HG03442 (cell line): ENCODE measurements at regions not wholly inside any gene's neighbourhood (a gene's known extent, or its start where the extent isn't known, plus 50 kb on each side); places are given as distances from the start of the nearest gene placed in this dataset.
"Not testable (repeated sequence)": the region's sequence is repeated elsewhere in the genome, so short reads cannot be mapped to it uniquely, and the experiment has no call there.

Experiments
- ATAC-seq: cut with Tn5 transposase; IDR thresholded peaks from one replicate; pipeline ENCODE4 v1.9.1; 2021; ENCODE audit warnings: mild to moderate bottlenecking, moderate library complexity; ENCODE audit not compliant: unreplicated experiment

DNA sequence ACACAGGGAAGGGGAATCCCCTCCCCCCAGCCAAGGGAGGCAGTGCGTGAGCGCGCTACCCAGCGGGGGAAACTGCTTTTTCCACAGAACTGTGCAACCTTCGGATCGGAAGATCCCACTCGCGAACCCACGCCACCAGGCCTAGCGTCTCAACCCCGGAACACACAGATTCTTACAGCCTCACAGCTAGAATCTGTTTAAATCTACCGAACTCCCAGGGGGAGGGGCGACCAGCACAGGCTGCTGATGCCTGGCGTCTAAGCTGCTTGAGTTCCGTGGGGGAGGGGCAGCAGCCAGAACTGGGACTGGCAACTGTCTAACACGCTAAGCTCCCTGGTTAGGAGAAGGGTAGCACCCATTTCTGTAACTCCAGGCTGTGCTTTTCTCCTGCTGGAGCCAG is 217.3 kb upstream of the TENT5A start:
- ATAC-seq = no peak

DNA sequence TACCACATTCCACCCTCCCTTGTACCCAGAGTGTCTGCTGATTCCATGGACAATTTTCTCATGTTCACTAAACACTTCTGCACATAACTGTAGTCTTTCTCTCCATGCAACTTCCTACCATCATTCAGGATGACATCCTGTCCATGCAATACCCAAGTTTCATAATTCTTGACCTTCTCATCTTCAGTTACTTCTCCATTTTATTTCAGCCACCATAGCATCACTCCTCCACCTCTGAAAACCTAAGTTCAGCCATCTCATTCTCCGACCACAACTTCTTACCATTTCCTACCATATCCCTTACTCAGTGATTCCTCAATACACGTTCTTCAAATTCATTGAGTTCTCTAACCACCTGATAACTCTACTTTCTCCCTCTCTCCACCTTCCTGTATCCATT is 216.5 kb upstream of the TENT5A start:
- no peak for ATAC-seq

DNA sequence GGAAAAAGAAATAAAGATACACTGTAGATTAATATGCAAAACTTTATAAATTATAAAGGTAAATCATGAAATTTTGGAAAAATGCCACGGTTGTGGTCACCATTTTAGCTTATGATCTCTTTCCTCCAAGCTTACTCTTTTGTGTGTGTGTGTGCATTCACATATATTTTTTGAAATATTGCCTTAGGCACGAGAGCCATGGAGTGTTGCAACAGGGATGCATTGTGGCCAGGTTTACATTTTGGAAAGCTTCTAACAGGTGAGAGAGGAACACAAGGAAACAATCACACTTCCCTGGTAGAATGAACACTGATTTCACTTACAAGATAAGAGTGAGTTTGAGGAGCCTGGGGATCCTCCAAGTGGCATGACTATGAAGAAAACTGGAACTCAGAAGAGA is 214.5 kb upstream of the TENT5A start:
- ATAC-seq = no peak

DNA sequence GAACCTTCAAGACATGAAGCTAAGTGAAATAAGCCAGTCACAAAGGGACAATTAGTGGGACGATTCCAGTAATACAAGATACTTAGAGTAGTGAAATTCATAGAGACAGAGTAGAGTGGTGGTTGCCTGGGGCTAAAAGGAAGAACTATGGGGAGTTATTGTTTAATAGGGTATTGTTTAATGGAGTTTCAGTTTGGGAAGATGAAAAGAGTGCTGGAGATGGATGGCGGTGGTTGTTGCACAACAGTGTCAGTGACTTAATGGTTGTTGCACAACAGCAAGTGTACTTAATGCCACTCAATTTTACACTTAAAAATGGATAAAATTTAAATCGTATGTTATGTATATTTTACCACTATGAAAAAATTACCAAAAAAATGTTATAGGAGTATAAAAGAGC is 209.7 kb upstream of the TENT5A start:
- no peak for ATAC-seq

DNA sequence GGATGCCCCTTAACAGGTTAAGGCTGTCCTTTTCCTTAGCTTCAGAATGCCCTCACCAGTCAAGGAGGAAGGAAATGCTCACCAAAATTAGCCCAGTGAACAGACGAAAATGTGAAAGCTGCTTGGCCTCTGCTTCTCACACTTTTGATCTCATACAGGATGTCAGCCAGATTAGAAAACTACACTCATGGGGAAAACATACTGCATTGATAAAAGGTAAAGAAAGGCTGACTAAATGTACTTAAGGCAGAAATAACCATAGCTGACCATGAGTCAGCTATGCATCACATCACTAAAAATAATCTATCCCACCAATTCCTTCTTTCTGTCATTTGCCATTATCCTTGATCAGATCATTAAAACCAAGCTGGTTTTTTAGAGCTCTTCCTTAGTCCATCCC is 198.4 kb upstream of the TENT5A start:
- ATAC-seq = no peak

DNA sequence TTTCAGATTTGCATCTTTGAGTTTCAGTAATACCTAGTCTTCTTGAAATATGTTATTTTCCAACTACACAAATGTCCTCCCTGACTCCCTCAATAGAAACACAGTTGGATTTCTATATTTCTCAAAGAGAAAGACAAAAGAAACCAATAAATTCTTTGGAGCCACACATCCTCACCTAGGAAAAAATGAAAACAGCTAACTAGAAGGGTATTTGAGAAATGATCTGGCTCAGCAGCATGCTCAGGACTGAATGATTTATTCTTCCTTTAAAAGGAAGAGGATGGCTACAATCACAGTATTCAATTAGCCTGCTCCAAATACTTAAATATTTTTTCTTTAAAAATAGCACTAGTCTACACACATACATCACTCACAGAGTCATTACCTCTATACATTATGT is 196.4 kb upstream of the TENT5A start:
- no peak for ATAC-seq

DNA sequence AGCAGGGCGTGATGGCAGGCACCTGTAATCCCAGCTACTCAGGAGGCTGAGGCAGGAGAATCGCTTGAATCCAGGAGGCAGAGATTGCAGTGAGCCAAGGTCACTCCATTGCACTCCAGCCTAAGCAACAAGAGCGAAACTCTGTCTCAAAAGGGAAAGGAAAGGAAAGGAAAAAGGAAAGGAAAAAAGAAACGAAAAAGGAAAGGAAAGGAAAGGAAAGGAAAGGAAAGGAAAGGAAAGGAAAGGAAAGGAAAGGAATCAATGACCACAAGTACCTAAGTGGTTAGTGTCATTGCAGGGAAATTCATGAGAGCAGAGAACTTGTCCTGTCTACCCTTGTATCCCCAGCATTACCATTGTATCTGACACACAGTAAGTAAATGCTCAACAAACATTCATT is 195.7 kb upstream of the TENT5A start:
- not testable (repeated sequence) for ATAC-seq

DNA sequence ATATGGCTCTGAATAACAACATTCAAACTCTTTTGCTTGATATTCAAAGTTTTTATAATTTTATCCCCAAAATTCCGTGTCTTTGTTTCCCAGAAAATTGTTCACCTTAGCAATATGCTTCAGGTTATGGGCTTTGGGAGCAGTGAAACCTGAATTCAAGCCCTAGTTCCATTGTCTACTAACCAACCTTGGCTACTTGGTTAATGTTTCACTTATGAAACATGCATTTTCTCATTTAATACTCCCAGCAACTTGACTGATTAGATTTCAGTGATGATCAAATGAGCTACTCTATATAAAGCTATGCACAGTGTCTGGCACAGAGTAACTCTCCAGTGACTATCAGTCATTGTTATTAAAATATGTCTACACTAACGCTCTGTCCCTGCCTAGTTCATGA is 192.2 kb upstream of the TENT5A start:
- no peak for ATAC-seq

DNA sequence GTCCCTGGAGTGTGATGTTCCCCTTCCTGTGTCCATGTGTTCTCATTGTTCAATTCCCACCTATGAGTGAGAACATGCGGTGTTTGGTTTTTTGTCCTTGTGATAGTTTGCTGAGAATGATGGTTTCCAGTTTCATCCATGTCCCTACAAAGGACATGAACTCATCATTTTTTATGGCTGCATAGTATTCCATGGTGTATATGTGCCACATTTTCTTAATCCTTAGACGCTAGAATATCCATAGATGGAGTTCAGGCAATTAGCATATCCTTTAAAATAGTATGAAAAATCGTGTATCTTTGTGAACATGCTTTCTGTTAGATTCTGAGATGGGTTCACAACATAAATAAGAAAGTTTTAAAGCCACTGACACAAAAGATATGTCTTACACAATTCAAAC is 190.4 kb upstream of the TENT5A start:
- ATAC-seq = not testable (repeated sequence)

DNA sequence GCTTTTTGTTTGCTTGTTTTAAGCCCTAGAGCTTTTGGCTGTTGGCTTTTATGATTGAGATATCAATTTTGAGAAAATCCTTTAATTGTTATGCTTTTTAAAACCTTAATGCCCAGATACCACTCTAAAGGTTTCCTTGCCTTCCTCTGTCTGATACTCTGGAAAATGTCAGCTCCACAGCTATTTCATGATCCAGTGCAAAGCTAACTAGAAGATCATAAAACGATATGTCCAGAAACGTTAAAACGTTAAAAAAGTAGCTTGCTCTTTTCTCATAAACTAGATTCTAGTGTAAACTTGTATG is 189.5 kb upstream of the TENT5A start:
- ATAC-seq = no peak

DNA sequence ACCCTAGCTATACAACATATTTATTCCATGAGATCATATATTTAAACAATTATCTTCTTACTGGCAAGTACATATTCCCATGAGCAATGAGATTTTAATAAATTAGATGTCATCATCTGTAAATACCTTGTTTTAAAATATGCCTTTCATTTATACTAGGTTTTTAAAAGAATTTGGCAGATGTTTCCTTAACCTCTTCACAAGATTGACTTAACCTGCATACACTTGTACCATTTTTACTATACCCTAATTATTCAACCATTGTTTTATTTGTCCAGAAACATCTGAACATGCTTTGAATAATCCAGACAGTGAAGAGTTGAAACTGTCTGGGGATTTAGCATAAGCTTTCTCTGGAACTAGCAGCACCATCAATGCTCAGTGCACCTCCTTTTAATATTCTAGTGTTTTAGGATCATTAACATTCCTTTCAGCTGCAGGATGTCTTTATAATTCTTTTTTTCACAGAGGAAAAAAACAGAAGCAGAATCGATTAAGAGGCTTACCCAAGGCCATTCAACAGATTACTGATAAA is 188.0 kb upstream of the TENT5A start:
- ATAC-seq = no peak

DNA sequence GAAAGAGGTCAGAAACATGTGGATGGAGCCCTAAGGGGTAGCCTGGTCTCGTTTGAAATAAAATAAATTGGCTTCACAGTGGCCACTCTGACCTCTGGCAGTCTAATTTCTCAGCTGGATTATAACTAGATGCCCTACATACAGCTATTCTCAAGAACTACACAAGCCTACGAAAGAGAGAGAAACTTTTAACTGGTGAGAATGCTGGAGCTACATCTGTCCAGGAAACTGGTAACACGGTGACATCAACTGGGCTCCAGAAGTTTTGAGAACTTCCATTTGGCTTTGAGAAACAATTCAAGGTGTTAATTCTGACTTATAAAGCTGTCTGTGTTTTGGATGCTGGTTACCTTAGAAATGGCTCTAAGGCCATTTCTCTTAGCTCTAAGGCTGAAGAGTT is 187.3 kb upstream of the TENT5A start:
- no peak for ATAC-seq

DNA sequence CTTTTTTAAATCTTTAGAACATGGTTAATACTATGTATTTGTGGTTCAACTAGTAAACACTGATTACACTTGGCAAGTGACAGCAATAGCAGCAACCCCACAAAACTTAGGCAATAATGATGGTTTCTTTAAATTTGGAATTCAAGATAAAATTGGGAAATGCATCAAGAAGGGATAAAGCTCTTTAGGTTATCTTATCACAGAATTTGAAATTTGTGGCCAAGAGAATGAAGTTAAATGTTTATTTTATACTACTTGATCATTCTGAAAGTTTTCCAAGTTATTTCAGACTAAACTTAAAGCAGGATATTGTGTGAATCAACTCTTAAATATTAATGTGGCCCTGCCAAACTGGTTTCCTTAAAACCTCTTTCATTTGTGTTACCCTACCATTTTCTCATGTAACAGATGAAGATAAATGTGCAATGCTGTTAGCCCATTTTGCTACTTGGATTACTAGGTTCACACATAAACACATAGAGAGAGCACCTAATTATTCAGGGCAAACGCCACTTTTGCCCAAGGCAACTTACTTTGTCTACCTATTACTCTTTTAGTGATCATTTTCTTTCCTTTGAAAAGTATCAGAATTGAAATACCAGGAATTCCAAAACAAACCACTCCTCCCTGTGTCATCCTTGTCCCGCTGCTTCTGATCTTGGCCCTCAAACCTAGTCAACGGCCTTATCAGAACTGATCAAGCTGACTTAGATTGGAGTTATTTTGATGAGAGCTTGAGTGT is 186.7 kb upstream of the TENT5A start:
- no peak for ATAC-seq

DNA sequence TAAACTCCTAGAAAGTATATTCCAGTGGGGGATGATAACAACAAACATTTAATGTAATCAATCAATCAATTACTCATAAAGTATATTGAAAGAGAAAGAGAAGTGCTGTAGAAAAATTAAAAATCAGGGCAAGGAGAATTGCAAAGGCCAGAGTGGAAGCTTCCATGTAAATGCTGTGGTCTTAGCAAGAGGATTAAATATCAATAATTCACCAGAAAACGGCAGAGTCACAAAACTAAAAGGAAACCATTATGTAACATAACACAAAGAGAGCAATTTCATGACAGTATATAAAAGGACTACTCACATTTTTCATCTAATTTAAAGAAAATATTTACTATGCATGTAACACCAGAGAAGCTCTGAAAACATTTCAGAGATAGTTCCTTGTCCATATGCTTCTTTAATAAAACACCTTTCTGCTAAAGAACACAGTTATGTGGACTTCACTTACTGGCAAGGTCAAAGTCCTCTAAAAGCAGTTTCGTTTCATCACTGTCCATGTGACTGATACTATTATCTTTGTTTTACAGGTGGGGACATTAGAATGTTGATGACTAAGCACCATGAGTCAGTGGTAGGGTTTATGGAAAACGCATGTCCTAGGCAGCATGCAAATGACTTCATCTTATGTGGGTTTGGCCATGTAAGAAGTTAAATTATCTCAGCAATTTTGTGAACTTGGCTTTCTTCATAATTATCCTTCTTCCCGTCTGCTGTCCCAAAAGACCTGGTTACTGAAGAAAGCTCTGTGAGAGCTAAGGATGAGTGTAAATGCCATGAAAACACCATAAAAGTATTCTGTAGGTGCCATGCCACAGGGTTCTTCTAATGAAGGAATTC is 185.8 kb upstream of the TENT5A start:
- peak; percentile 80 for ATAC-seq

DNA sequence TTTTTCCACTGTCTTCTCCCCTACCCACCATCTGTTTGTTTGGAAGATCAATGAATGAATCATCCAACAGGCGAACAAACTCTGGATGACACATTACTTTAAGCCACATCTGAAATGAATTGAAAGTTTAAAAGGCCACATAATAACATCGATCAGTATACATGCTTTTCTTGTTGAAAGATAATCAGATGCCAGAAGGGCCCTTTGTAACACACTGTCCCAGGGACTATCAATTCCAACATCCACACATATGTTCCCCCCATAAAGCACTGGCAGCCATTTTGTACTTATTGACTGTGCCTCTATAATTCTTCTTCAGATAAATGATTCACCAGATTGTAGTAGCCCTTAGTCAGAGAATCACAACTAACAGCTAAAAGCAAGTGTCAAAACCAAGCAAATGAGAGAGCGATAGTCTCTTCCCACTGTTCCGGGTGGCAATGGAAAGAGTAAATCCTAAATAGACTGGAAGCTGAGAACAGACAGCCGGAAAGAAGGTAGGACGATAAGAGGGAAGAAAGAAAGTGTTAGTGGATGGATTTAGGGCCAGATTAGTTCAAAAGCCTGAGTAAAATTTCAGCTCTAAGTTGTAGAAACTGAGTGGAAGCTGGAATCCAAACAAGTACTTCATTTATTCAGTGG is 184.9 kb upstream of the TENT5A start:
- ATAC-seq = no peak

DNA sequence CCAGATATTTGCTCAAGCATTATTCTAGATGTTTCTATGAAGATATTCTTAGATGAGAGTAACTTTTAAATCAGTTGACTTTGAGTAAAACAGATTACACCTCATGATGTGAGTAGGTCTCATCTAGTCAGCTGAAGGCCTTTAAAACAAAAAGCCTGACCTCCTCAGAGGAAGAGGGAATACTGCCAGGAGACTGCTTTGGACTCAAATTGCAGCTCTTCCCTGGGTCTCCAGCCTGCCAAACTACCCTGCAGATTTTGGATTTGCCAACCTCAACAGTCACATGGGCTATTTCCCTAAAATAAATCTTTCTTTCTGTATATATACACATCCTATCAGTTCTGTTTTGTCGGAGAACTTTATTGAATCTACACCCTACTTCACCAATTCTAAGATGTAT is 182.5 kb upstream of the TENT5A start:
- ATAC-seq = no peak

DNA sequence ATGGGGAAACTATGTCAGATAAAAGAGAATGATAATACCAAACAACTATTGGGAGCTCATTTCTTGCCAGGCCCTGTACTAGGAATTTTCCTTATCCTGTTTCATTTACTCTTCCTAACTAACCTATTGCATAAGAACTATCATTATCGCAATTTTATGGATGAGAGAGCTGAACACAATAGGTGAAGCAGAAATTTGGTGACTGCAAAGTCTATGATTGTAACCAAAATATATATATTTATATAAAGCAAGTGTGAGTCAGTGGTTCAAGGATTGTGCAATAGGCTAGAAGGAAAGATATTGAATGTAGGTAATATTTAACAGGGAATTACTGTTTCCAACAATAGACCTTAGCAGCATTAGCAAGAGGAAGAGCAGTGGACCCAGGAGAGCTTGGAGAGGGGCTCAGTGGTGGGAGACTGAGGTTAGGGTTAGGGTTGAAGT is 181.1 kb upstream of the TENT5A start:
- no peak for ATAC-seq

DNA sequence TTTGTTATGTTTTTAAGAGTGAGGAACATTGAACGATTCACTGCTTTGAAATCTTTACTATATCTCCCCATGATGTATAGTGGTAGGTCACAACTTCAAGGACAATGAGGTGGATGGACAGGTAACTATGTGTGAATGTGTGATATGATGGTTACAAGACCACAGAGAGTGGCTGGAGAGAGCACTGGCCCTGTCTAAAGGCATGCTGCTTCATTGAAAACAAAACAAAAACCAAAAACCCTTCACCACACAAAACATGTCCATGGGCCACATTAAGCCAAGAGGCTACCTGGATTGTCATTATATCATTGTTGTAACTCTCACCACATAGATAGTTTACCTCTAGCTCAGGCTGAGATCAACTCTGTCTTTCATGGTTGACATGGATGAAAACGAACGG is 180.6 kb upstream of the TENT5A start:
- ATAC-seq = no peak

DNA sequence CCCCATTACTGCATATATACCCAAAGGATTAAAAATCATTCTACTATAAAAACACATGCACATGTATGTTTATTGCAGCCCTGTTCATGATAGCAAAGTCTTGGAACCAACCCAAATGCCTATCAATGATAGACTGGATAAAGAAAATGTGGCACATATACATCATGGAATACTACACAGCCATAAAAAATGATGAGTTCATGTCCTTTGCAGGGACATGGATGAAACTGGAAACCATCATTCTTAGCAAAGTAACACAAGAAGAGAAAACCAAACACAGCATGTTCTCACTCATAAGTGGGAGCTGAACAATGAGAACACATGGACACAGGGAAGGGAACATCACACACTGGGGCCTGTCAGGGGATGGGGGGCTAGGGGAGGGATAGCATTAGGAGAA is 180.0 kb upstream of the TENT5A start:
- ATAC-seq = not testable (repeated sequence)

DNA sequence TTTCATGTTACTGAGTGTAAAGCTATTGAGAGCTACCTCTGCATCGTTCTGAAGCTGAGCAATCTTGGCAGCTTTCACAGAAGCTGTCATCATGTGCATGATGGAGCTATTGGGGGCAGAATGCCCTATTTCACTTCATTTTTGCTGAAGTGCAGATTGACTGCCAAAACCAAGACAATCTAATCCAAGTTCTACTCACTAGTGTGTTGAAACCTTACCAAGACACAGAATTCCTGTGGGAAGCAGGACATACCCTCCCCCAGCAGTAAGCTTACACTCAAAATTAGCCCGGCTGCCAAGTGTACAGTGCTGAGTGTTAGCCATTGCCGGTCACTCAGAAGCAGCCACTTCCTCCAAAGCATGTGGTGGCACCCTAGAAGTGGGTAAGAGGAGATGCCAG is 177.3 kb upstream of the TENT5A start:
- no peak for ATAC-seq

DNA sequence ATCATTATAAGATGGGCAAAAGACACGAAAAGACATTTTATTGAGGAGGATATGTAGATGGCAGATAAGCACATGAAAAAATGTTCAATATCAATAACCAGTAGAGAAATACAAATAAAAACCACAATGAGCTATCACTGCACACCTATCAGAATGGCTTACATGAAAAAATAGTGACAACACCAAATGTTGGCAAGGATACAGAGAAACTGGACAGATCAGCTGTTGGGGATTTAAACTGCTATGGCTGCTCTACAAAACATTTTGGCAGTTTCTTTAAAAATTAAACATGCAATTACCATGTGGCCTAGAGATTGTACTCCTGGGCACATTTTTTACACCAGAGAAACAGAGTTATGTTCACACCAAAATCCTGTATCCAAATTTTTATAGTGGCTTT is 172.7 kb upstream of the TENT5A start:
- ATAC-seq = no peak
